Fibroblast of gingiva (primary cell): ENCODE measurements at regions not wholly inside any gene's neighbourhood (a gene's known extent, or its start where the extent isn't known, plus 50 kb on each side); places are given as distances from the start of the nearest gene placed in this dataset.

Experiments used
- DNase-seq: peaks from one replicate; pipeline ENCODE4 v3.0.0-alpha.2; 2011; ENCODE audit warnings: low read depth

GRCh38 chr15:97096303-97096835 is 765.9 kb downstream of the NR2F2 start:
- DNase-seq, result no peak

- DNase-seq, result no peak
Observed at GRCh38 chr15:97099040-97099439, 768.5 kb downstream of the NR2F2 start.

DNA sequence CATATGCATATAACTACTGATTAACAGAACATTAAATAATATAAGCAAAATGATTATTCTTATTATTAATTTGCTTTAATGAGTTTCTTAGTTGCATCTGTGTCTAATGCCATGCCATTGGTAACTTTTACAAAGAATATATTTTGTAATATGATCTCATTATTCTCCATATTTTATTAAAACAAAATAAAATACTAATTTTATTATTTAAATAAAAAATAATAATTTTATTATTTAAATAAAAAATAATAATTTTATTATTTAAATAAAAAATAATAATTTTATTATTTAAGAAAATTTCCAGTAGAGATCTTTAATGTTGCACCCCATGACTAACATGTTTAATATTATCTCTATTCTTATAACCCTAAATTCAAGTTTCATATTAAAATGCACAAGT is 771.1 kb downstream of the NR2F2 start:
- no peak for DNase-seq

- DNase-seq, result no peak
Observed at GRCh38 chr15:97114900-97115760, 784.6 kb downstream of the NR2F2 start.

DNA sequence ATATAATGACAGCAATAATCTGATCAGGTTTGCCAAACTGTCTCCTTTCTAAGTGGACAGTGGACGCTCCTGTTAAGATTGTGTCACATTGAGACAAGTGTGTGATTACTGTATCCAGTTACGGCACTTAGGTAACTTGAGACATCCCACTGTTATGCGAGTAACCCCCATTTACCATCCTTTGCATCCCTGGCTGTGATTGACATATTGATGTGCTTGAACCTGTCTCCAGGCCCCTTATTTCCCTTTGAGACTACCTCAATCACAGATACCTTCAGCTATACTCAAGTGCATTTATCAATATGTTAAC is 785.2 kb downstream of the NR2F2 start:
- no peak for DNase-seq

DNA sequence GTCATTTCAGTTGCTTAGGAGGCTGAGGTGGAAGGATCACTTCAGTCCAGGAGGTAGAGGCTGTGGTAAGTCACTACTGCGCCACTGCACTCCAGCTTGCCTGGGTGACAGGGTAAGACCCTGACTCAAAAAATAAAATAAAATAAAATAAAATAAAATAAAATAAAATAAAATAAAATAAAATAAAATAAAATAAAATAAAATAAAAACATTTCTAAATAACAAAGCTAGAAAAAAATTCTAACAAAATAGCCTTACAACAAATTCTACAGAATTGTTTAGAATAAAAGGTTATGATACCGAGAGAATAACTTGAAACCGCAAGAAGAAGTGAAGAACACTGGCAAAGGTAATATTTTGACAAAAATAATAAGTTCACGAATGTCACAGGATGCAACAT is 794.3 kb downstream of the NR2F2 start:
- no peak for DNase-seq

DNA sequence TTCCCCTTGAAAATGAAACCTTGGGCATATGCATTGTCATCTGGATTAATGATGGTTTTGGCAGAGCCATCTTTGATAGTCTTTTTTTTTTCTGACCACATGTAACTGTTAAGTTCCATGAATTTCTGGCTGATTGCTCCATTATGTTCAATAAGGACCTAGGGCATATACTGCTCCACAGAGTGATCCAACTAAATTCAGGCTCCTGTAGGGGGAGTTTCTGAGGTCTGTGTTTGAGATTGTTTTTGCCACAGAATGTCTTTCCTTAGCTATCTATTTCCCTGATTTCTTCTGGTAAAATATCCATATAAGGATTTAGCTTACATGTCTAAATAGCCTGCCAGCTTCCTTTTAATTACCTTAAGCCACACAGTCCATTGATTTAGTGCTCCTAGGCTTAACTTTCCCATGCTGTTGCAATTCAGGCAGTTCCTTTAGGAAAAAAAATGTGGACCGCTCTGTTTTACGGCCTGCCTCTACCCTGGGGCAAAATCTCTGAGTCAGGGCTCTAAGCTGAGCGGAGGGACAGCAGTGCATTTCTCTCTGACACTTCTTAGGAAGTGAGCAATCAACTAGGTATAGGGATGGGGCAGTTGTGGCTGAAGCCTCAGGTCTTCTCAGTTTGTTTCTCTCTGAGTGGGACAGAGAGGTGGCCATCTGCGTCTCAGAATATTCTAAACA is 796.2 kb downstream of the NR2F2 start:
- no peak for DNase-seq

- DNase-seq, result no peak
Observed at GRCh38 chr15:97129674-97130073, 799.2 kb downstream of the NR2F2 start.

DNA sequence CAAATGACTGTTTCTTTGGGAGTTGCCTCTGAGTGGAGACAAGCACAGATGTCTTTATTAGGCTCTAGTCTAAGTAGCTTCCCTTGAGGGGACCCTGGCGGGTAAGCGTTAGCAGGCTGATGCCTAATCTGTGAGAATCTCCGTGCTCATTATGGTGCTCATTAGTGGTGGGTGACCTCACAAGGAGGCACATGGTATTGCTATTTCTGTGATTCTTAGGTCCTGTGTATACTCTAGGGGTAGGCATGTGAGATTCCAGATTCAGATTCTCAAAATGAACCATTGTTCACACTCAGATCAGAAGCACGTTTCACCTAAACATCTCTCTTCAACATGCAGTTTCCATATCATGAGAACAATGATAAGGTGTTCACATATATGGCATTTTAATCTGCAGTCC is 809.7 kb downstream of the NR2F2 start:
- DNase-seq, result no peak

- DNase-seq, result no peak
Observed at GRCh38 chr15:97141360-97141759, 810.9 kb downstream of the NR2F2 start.

- DNase-seq, result no peak
Observed at GRCh38 chr15:97141871-97142270, 811.4 kb downstream of the NR2F2 start.

GRCh38 chr15:97143592-97144376 is 813.3 kb downstream of the NR2F2 start:
- no peak for DNase-seq

- no peak for DNase-seq
Observed at GRCh38 chr15:97144377-97144711, 813.8 kb downstream of the NR2F2 start.

- no peak for DNase-seq
Observed at GRCh38 chr15:97146929-97147870, 813.3 kb upstream of the ARRDC4 start.

- no peak for DNase-seq
Observed at GRCh38 chr15:97153356-97153965, 807.0 kb upstream of the ARRDC4 start.

- no peak for DNase-seq
Observed at GRCh38 chr15:97156739-97157265, 803.7 kb upstream of the ARRDC4 start.

- no peak for DNase-seq
Observed at GRCh38 chr15:97162805-97163495, 797.6 kb upstream of the ARRDC4 start.

DNA sequence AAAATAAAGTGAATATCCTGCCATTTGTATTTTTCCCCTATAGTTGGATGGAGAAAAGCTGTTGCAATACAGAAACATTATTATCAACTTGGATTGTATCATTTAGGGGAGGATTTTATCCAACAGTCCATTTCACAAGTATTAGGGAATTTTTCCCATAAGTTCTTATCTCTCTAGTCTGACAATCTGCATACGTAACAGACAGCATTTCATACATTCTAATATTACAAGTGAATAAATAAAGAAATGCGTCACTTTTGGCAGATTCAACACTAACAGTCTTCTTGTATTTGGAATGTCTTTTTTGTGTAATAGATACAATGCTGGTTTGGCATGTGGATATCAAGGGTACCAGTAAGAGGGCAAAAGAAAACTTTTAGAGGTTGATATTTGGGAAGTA is 795.3 kb upstream of the ARRDC4 start:
- DNase-seq, result no peak

DNA sequence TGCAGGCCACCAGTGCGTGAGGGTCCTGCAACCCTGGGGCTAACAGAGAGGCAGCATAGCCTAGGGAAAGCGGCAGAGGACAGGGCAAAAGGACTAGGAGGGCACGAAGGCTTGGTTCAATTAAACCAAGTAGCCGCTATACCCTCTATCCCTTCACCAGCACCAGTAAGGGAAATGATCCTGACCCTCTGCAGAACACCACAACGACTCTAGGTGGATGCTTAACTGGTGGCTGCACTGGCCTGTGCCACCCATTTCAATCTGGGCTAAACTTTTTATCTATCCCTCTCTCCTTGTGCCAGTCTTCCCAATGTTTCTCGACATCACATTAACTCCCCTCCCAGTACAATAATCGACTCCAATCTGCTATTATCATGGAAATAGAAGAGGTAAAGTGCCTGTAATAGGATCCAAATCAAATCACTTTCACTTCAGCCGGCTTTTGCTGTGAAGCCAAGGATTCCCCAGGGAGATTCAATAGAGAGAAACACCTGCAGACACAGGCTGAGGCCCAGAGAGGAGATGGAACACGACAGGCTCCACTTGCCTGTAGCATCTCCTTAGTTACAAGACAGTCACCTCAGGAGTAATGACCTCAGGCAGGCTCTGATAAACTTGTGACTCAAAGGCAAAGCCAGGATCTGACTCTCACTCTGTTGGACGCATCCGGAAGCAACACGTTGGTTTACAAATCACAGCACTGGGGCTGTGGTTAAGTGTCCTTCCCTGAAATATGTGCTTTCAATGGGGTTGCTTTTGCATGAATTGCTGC is 791.6 kb upstream of the ARRDC4 start:
- DNase-seq, result no peak

GRCh38 chr15:97171556-97171955 is 788.9 kb upstream of the ARRDC4 start:
- no peak for DNase-seq
